ENCODE measurements at regions not wholly inside any gene's neighbourhood (a gene's known extent, or its start where the extent isn't known, plus 50 kb on each side); places are given as distances from the start of the nearest gene placed in this dataset.

- H3K27me3 ChIP-seq (ENCODE audit: control insufficient read depth, insufficient read depth, low read length) = no peaks in the 10 kb centered on the region
- H3K9me3 ChIP-seq (ENCODE audit: control insufficient read depth, insufficient read depth, low read length) = no peaks in the 10 kb centered on the region
- no peak overlapping the region for H3K4me3 ChIP-seq (ENCODE audit: low read depth, low read length)
- DNase-seq (ENCODE audit: low read depth, low spot score) = no peak
- TF ChIP-seq CTCF (IDR thresholded peaks at IDR 0.05; ENCODE audit: low read depth, low read length) = no peak
- no peak overlapping the region for H3K27ac ChIP-seq (ENCODE audit: low read depth, low read length)
- POLR2A ChIA-PET = no interaction called here
- CTCF ChIA-PET = no interaction called here
Measured at GRCh38 chr6:120328521-120328920, 979.0 kb upstream of the MAN1A1 start.

GRCh38 chr6:120320481-120321162 is 971.1 kb upstream of the MAN1A1 start:
- DNase-seq (ENCODE audit: low read depth, low spot score) = no peak
- TF ChIP-seq CTCF (IDR thresholded peaks at IDR 0.05; ENCODE audit: low read depth, low read length) = no peak
- CTCF ChIA-PET = no interaction called here
- Histone ChIP-seq H3K27ac (ENCODE audit: low read depth, low read length) (no peak overlapping the region), H3K27me3 (ENCODE audit: control insufficient read depth, insufficient read depth, low read length) (no peaks in the 10 kb centered on the region), H3K4me3 (ENCODE audit: low read depth, low read length) (no peak overlapping the region), H3K9me3 (ENCODE audit: control insufficient read depth, insufficient read depth, low read length) (no peaks in the 10 kb centered on the region)
- POLR2A ChIA-PET = no interaction called here

GRCh38 chr6:120304223-120304622 is 954.7 kb upstream of the MAN1A1 start:
- POLR2A ChIA-PET = no interaction called here

GRCh38 chr6:120303527-120303926 is 954.0 kb upstream of the MAN1A1 start:
- ChIA-PET POLR2A (no interaction called here), CTCF (no interaction called here)
- no peak for DNase-seq (ENCODE audit: low read depth, low spot score)
- no peak for TF ChIP-seq CTCF (IDR thresholded peaks at IDR 0.05; ENCODE audit: low read depth, low read length)
- no peaks in the 10 kb centered on the region for H3K9me3 ChIP-seq (ENCODE audit: control insufficient read depth, insufficient read depth, low read length)
- H3K27ac ChIP-seq (ENCODE audit: low read depth, low read length) = no peak overlapping the region
- H3K4me3 ChIP-seq (ENCODE audit: low read depth, low read length) = no peak overlapping the region
- H3K27me3 ChIP-seq (ENCODE audit: control insufficient read depth, insufficient read depth, low read length) = no peaks in the 10 kb centered on the region

More at GRCh38 chr6:120304223-120304622, 954.7 kb upstream of the MAN1A1 start:
- no peak for DNase-seq (ENCODE audit: low read depth, low spot score)
- no peaks in the 10 kb centered on the region for H3K9me3 ChIP-seq (ENCODE audit: control insufficient read depth, insufficient read depth, low read length)
- H3K27ac ChIP-seq (ENCODE audit: low read depth, low read length) = no peak overlapping the region
- CTCF ChIA-PET = no interaction called here
- H3K4me3 ChIP-seq (ENCODE audit: low read depth, low read length) = no peak overlapping the region
- no peaks in the 10 kb centered on the region for H3K27me3 ChIP-seq (ENCODE audit: control insufficient read depth, insufficient read depth, low read length)
- no peak for TF ChIP-seq CTCF (IDR thresholded peaks at IDR 0.05; ENCODE audit: low read depth, low read length)

GRCh38 chr6:120302041-120302440 is 952.5 kb upstream of the MAN1A1 start:
- TF ChIP-seq CTCF (IDR thresholded peaks at IDR 0.05; ENCODE audit: low read depth, low read length) = no peak
- no peak for DNase-seq (ENCODE audit: low read depth, low spot score)
- Histone ChIP-seq H3K4me3 (ENCODE audit: low read depth, low read length) (no peak overlapping the region), H3K27me3 (ENCODE audit: control insufficient read depth, insufficient read depth, low read length) (no peaks in the 10 kb centered on the region), H3K27ac (ENCODE audit: low read depth, low read length) (no peak overlapping the region), H3K9me3 (ENCODE audit: control insufficient read depth, insufficient read depth, low read length) (no peaks in the 10 kb centered on the region)
- ChIA-PET CTCF (no interaction called here), POLR2A (no interaction called here)

Data from AG04450 (cell line).